KMS-11 (cell line): ENCODE measurements at regions not wholly inside any gene's neighbourhood (a gene's known extent, or its start where the extent isn't known, plus 50 kb on each side); places are given as distances from the start of the nearest gene placed in this dataset.

ENCODE experiments used
- H2AFZ ChIP-seq: fragments of 200-600 bp; sonication (generic); 2 replicates; pipeline ENCODE4 v1.6.1; 2016; ENCODE audit warnings: antibody characterized with exemption, mixed run types, low read depth
- H3K27ac ChIP-seq: fragments of 200-600 bp; sonication (generic); 2 replicates; pipeline ENCODE4 v1.6.1; 2016; ENCODE audit warnings: mild to moderate bottlenecking, mixed run types
- H3K27me3 ChIP-seq: fragments of 200-600 bp; sonication (generic); 2 replicates; pipeline ENCODE4 v1.6.1; 2017; ENCODE audit warnings: mild to moderate bottlenecking, low read depth, mixed run types, moderate library complexity; ENCODE audit not compliant: insufficient read depth
- H3K36me3 ChIP-seq: fragments of 200-600 bp; sonication (generic); 2 replicates; pipeline ENCODE4 v1.6.1; 2017; ENCODE audit warnings: mild to moderate bottlenecking, mixed run types; ENCODE audit not compliant: insufficient read depth
- H3K4me1 ChIP-seq: fragments of 200-600 bp; sonication (generic); 2 replicates; pipeline ENCODE4 v1.6.1; 2016; ENCODE audit warnings: mild to moderate bottlenecking, low read depth, mixed run types; ENCODE audit not compliant: poor library complexity, severe bottlenecking
- H3K4me2 ChIP-seq: fragments of 200-600 bp; sonication (generic); 2 replicates; pipeline ENCODE4 v1.7.0; 2016; ENCODE audit warnings: mild to moderate bottlenecking, mixed run types
- H3K4me3 ChIP-seq: fragments of 200-600 bp; sonication (generic); IDR thresholded peaks from 2 replicates; pipeline ENCODE4 v1.6.1; 2017; ENCODE audit warnings: low read depth, low read length, mixed read lengths; ENCODE audit not compliant: insufficient read depth
- H3K79me2 ChIP-seq: fragments of 200-600 bp; sonication (generic); 2 replicates; pipeline ENCODE4 v1.6.1; 2016; ENCODE audit warnings: low read depth, mixed run types; ENCODE audit not compliant: insufficient read depth
- H3K9ac ChIP-seq: fragments of 200-600 bp; sonication (generic); 2 replicates; pipeline ENCODE4 v1.6.1; 2016; ENCODE audit warnings: mild to moderate bottlenecking, mixed run types
- H4K20me1 ChIP-seq: fragments of 200-600 bp; sonication (generic); 2 replicates; pipeline ENCODE4 v1.6.1; 2016; ENCODE audit warnings: mild to moderate bottlenecking, mixed run types; ENCODE audit not compliant: insufficient read depth
- TF ChIP-seq, protein P1 (sequence below): fragments of 200-600 bp; sonication (generic); conservative IDR thresholded peaks from 2 replicates; pipeline ENCODE4 v1.6.1; 2017; ENCODE audit warnings: low read depth, mild to moderate bottlenecking, antibody characterized with exemption, low read length, moderate library complexity, mixed read lengths

DNA sequence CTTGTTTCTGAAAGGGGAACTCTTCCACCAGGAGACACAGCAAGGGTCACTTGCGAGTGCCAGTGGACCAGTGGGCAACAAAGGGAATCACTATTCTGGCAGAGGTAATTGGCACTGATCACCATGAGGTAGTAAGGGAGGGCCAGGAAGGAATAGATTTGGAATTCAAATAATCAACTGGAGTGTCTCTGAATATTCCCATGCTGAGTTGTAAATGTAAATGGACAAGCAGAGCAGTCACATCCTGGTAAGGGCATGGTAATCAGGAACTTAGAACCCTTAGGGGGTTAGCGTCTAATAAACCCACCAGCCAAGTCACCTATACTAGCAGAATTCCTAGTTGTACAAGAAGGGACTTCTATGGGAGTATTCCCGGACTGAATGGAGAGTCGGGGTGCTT lies 178.5 kb upstream of the UGT8 start:
- Histone ChIP-seq H3K4me1 (no peaks in the 10 kb centered on the region), H2AFZ (no peak overlapping the region), H3K9ac (no peak overlapping the region), H3K79me2 (no peaks in the 10 kb centered on the region), H3K27me3 (no peaks in the 10 kb centered on the region), H3K27ac (no peak overlapping the region), H4K20me1 (no peaks in the 10 kb centered on the region), H3K36me3 (no peaks in the 10 kb centered on the region; the same call in 1 of the 2 replicates), H3K4me3 (no peak overlapping the region), H3K4me2 (no peak overlapping the region)
- TF ChIP-seq, protein P1, sequence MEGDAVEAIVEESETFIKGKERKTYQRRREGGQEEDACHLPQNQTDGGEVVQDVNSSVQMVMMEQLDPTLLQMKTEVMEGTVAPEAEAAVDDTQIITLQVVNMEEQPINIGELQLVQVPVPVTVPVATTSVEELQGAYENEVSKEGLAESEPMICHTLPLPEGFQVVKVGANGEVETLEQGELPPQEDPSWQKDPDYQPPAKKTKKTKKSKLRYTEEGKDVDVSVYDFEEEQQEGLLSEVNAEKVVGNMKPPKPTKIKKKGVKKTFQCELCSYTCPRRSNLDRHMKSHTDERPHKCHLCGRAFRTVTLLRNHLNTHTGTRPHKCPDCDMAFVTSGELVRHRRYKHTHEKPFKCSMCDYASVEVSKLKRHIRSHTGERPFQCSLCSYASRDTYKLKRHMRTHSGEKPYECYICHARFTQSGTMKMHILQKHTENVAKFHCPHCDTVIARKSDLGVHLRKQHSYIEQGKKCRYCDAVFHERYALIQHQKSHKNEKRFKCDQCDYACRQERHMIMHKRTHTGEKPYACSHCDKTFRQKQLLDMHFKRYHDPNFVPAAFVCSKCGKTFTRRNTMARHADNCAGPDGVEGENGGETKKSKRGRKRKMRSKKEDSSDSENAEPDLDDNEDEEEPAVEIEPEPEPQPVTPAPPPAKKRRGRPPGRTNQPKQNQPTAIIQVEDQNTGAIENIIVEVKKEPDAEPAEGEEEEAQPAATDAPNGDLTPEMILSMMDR: no peak

DNA sequence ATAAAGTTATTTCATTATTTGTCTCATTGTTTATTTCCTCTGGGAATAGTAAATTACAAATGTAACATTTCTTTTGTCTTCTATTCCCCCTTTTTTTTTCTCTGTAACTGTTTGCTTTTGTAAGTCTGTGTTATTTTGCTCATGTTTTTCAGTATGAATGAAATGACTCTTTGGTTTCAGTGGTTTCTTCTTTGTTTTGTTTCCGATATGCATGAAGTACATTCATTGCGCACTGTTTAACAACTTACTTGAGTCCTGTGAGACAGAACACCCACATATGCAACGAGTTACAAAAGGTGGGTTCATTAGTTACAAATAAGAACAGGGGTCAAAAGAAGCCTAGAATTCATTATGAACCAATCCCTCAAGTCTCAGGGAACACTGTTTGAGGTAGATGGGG lies 175.0 kb upstream of the UGT8 start:
- Histone ChIP-seq H3K27me3 (no peaks in the 10 kb centered on the region), H2AFZ (no peak overlapping the region), H3K36me3 (no peaks in the 10 kb centered on the region), H3K9ac (no peak overlapping the region), H3K4me2 (no peak overlapping the region), H3K27ac (no peak overlapping the region), H3K4me3 (no peak overlapping the region), H3K4me1 (no peaks in the 10 kb centered on the region), H4K20me1 (no peaks in the 10 kb centered on the region), H3K79me2 (no peaks in the 10 kb centered on the region)
- TF ChIP-seq, protein P1: no peak

DNA sequence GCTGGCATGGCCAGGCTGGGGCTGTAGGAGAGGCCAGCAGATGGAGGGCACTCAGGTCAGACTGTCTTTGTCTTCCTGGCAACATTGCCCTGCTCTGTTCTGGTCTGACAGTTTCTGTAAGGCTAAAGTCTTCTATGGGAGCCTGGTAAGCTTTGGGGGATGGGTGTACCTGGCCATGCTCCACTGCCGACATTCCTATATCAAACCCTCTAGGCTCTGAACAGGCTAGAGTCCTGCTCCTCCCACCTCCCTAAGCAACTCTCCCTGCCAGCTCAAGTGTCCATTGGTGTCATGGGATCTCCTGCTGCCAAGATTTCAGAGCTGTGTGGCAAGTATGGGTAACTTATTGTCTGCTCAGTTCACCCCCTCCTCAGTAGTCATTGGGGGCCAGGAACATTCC lies 163.5 kb upstream of the UGT8 start:
- H3K9ac ChIP-seq: no peak overlapping the region
- no peak overlapping the region for H2AFZ ChIP-seq
- no peaks in the 10 kb centered on the region for H3K27me3 ChIP-seq
- no peaks in the 10 kb centered on the region for H3K79me2 ChIP-seq
- no peaks in the 10 kb centered on the region for H4K20me1 ChIP-seq
- no peak overlapping the region for H3K27ac ChIP-seq
- no peak overlapping the region for H3K4me3 ChIP-seq
- no peaks in the 10 kb centered on the region for H3K36me3 ChIP-seq
- TF ChIP-seq, protein P1: no peak
- no peak overlapping the region for H3K4me2 ChIP-seq
- H3K4me1 ChIP-seq: no peaks in the 10 kb centered on the region

DNA sequence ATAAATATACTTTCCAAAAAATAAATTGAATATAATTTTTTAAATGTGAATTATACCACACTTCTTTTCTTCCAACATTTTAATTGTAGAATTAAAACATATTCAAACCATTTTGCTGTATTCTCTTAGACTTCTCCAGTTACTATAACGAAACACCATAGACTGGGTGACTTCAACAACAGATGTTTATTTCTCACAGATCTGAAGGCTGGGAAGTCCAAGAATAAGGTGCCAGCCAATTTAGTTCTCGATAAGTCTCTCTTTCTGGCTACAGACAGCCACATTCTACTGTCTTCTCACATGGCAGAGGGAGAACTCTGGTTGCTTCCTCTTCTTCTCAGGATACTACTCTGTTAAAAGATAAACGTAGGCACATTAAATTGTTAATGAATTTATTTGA lies 155.8 kb upstream of the UGT8 start:
- no peak overlapping the region for H3K4me2 ChIP-seq
- no peaks in the 10 kb centered on the region for H3K27me3 ChIP-seq
- TF ChIP-seq, protein P1: no peak
- no peak overlapping the region for H3K27ac ChIP-seq
- H3K9ac ChIP-seq: no peak overlapping the region
- H3K4me1 ChIP-seq: no peaks in the 10 kb centered on the region
- H2AFZ ChIP-seq: no peak overlapping the region
- no peak overlapping the region for H3K4me3 ChIP-seq
- H4K20me1 ChIP-seq: no peaks in the 10 kb centered on the region
- H3K36me3 ChIP-seq: no peaks in the 10 kb centered on the region
- no peaks in the 10 kb centered on the region for H3K79me2 ChIP-seq
